PC-3 (cell line): ENCODE measurements at regions not wholly inside any gene's neighbourhood (a gene's known extent, or its start where the extent isn't known, plus 50 kb on each side); places are given as distances from the start of the nearest gene placed in this dataset.

Experiments
- ATAC-seq: fragments of 200-7000 bp; cut with Tn5 transposase; 2 replicates; pipeline ENCODE4 v1.9.1; 2020; ENCODE audit warnings: mild to moderate bottlenecking, moderate library complexity
- BruUV-seq: library from RNA; stranded (reverse); fragments of 400-500 nt; replicated peaks from 2 replicates; lab custom pipeline; 2021; lab: Mats Ljungman, UMichigan
- CTCF ChIA-PET: fragments of 300-600 bp; sonication (Branson Sonifier 250); formaldehyde crosslinking; loops from one replicate; lab custom pipeline; 2022; ENCODE audit warnings: antibody characterized with exemption; lab: Charles Lee
- POLR2A ChIA-PET: fragments of 300-600 bp; sonication (Branson Sonifier 250); formaldehyde crosslinking; loops from one replicate; lab custom pipeline; 2022; ENCODE audit warnings: antibody characterized with exemption; ENCODE audit not compliant: unreplicated experiment; lab: Charles Lee
- DNase-seq: peaks from one replicate; pipeline ENCODE4 v3.0.0-alpha.2; 2015
- H2AFZ ChIP-seq: fragments of 300-600 bp; sonication (generic); 2 replicates; pipeline ENCODE4 v1.6.0; 2016; ENCODE audit warnings: antibody characterized with exemption, low read length
- H3F3A ChIP-seq: fragments of 300-600 bp; sonication (generic); one replicate; pipeline ENCODE4 v1.6.0; 2017; ENCODE audit warnings: antibody characterized with exemption, low read length, control low read depth, mild to moderate bottlenecking; ENCODE audit not compliant: unreplicated experiment
- H3K27ac ChIP-seq: fragments of 300-600 bp; sonication (generic); 2 replicates; pipeline ENCODE4 v1.5.1; 2016; ENCODE audit warnings: mild to moderate bottlenecking, low read length
- H3K27me3 ChIP-seq: fragments of 300-600 bp; sonication (generic); 2 replicates; pipeline ENCODE4 v1.6.1; 2016; ENCODE audit warnings: low read length, mixed read lengths
- H3K36me3 ChIP-seq: fragments of 300-600 bp; sonication (generic); 2 replicates; pipeline ENCODE4 v1.6.1; 2016; ENCODE audit warnings: low read depth, mixed run types, low read length, mixed read lengths
- H3K4me1 ChIP-seq: fragments of 300-600 bp; sonication (generic); 2 replicates; pipeline ENCODE4 v1.5.1; 2016; ENCODE audit warnings: low read length; ENCODE audit not compliant: insufficient read depth
- H3K4me2 ChIP-seq: fragments of 300-600 bp; sonication (generic); 2 replicates; pipeline ENCODE4 v1.6.0; 2016; ENCODE audit warnings: low read length
- H3K4me3 ChIP-seq: fragments of 300-600 bp; sonication (generic); 2 replicates; pipeline ENCODE4 v1.5.1; 2016; ENCODE audit warnings: mild to moderate bottlenecking, low read length, mixed read lengths
- H3K79me2 ChIP-seq: fragments of 300-600 bp; sonication (generic); 2 replicates; pipeline ENCODE4 v1.6.1; 2017; ENCODE audit warnings: low read length, mixed read lengths
- H3K9ac ChIP-seq: fragments of 300-600 bp; sonication (generic); 2 replicates; pipeline ENCODE4 v1.6.0; 2016; ENCODE audit warnings: mild to moderate bottlenecking, low read length
- H3K9me2 ChIP-seq: fragments of 300-600 bp; sonication (generic); replicated peaks from 2 replicates; pipeline ENCODE4 v1.6.1; 2016; ENCODE audit warnings: mixed run types, low read length, mixed read lengths
- H3K9me3 ChIP-seq: fragments of 300-600 bp; sonication (generic); 2 replicates; pipeline ENCODE4 v1.6.1; 2016; ENCODE audit warnings: low read length, mixed read lengths
- H4K20me1 ChIP-seq: fragments of 300-600 bp; sonication (generic); 2 replicates; pipeline ENCODE4 v1.6.1; 2016; ENCODE audit warnings: low read length, mixed read lengths
- CTCF ChIP-seq: fragments of 300-600 bp; sonication (generic); conservative IDR thresholded peaks from 2 replicates; pipeline ENCODE4 v1.5.1; 2017; ENCODE audit warnings: antibody characterized with exemption, low read depth, mild to moderate bottlenecking, low read length
- EZH2 ChIP-seq: fragments of 300-600 bp; sonication (generic); IDR thresholded peaks from one replicate; pipeline ENCODE4 v1.6.1; 2017; ENCODE audit warnings: antibody characterized with exemption, mild to moderate bottlenecking, low read length; ENCODE audit not compliant: unreplicated experiment
- EZH2phosphoT487 ChIP-seq: fragments of 300-600 bp; sonication (generic); IDR thresholded peaks from 2 replicates; pipeline ENCODE4 v1.6.1; 2018; ENCODE audit warnings: mild to moderate bottlenecking, antibody characterized with exemption, low read length, borderline replicate concordance
- intact Hi-C: fragments of 100-400 bp; cut with micrococcal nuclease; formaldehyde crosslinking; loops from 2 replicates; pipeline ENCODE4 v1.9.0; 2023

GRCh38 chr14:86774916-86775315, 1218.1 kb downstream of the GALC start:
- no peaks in the 10 kb centered on the region for H3K27me3 ChIP-seq
- TF ChIP-seq EZH2phosphoT487 (no peak), CTCF (no peak), EZH2 (no peak)
- H3K27ac ChIP-seq, result no peak overlapping the region
- no peaks in the 10 kb centered on the region for H3K9me2 ChIP-seq
- no peaks in the 10 kb centered on the region for H3F3A ChIP-seq
- POLR2A ChIA-PET, result no interaction called here
- H2AFZ ChIP-seq, result no peak overlapping the region
- no peaks in the 10 kb centered on the region for H3K79me2 ChIP-seq
- DNase-seq (no peak), ATAC-seq (no peak)
- no peak overlapping the region for H3K4me2 ChIP-seq
- no peaks in the 10 kb centered on the region for H3K36me3 ChIP-seq
- no peak overlapping the region for H3K4me3 ChIP-seq
- H3K9ac ChIP-seq, result no peak overlapping the region
- CTCF ChIA-PET, result no interaction called here
- H4K20me1 ChIP-seq, result no peaks in the 10 kb centered on the region
- intact Hi-C loops, result no loop called here
- H3K4me1 ChIP-seq, result peaks cover 13% of the 10 kb centered on the region
- peaks cover 7% of the 10 kb centered on the region; the same call in 1 of the 2 replicates for H3K9me3 ChIP-seq
- no TSS peak for BruUV-seq

DNA sequence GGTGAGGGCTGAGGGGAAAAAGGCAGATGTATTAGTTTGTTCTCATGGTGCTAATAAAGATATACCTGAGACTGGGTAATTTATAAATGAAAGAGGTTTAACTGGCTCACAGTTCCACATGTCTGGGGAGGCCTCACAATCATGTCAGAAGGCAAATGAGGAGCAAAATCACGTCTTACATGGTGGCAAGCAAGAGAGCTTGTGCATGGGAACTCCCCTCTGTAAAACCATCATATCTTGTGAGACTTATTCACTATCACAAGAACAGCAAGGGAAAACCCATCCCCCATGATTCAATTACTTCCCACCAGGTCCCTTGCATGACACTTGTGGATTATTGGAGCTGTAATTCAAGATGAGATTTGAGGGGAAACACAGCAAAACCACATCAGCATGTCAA, 1220.9 kb downstream of the GALC start:
- Histone ChIP-seq H3K4me3 (no peak overlapping the region), H3K9ac (no peak overlapping the region), H3F3A (no peaks in the 10 kb centered on the region), H4K20me1 (no peaks in the 10 kb centered on the region), H3K79me2 (no peaks in the 10 kb centered on the region), H3K9me2 (no peaks in the 10 kb centered on the region), H3K9me3 (peaks cover 7% of the 10 kb centered on the region; the same call in 1 of the 2 replicates), H3K36me3 (no peaks in the 10 kb centered on the region), H3K27ac (no peak overlapping the region), H3K4me2 (no peak overlapping the region), H2AFZ (no peak overlapping the region), H3K27me3 (no peaks in the 10 kb centered on the region), H3K4me1 (no peaks in the 10 kb centered on the region)
- CTCF ChIA-PET, result no interaction called here
- TF ChIP-seq CTCF (no peak), EZH2 (no peak), EZH2phosphoT487 (no peak)
- ATAC-seq (no peak), DNase-seq (no peak)
- BruUV-seq, result no TSS peak
- intact Hi-C loops, result no loop called here
- POLR2A ChIA-PET, result no interaction called here

DNA sequence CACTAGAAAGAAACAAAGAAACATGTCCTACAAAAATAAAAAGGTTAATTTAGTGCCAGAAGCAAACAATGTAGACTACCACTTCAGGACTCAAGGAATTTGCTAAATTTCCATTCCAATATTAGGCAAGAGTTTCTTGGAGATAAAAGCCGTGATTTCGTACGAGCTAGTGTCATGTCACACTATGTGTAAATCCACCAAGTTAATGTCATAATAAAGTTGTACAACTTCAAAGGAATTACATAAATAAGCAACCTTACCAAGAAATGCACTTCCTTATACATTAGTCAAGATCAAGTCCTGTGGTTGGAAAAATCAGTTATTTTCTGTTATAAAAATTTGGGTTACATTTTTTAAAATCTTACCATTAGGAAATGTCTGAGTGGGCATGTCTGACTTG, 1222.8 kb downstream of the GALC start:
- H3K4me1 ChIP-seq, result no peaks in the 10 kb centered on the region
- H3F3A ChIP-seq, result no peaks in the 10 kb centered on the region
- no peaks in the 10 kb centered on the region for H3K79me2 ChIP-seq
- DNase-seq, result no peak
- no peak overlapping the region for H3K9ac ChIP-seq
- intact Hi-C loops, result no loop called here
- no peak for ATAC-seq
- TF ChIP-seq EZH2, result no peak
- no peaks in the 10 kb centered on the region for H3K36me3 ChIP-seq
- no peak overlapping the region for H2AFZ ChIP-seq
- H3K4me3 ChIP-seq, result no peak overlapping the region
- no peaks in the 10 kb centered on the region for H3K27me3 ChIP-seq
- H4K20me1 ChIP-seq, result no peaks in the 10 kb centered on the region
- peaks cover 13% of the 10 kb centered on the region; the same call in 1 of the 2 replicates for H3K9me3 ChIP-seq
- H3K9me2 ChIP-seq, result no peaks in the 10 kb centered on the region
- H3K27ac ChIP-seq, result no peak overlapping the region
- ChIA-PET CTCF (no interaction called here), POLR2A (no interaction called here)
- H3K4me2 ChIP-seq, result no peak overlapping the region
- BruUV-seq, result no TSS peak
